ENCODE measurements at regions not wholly inside any gene's neighbourhood (a gene's known extent, or its start where the extent isn't known, plus 50 kb on each side); places are given as distances from the start of the nearest gene placed in this dataset.

DNA sequence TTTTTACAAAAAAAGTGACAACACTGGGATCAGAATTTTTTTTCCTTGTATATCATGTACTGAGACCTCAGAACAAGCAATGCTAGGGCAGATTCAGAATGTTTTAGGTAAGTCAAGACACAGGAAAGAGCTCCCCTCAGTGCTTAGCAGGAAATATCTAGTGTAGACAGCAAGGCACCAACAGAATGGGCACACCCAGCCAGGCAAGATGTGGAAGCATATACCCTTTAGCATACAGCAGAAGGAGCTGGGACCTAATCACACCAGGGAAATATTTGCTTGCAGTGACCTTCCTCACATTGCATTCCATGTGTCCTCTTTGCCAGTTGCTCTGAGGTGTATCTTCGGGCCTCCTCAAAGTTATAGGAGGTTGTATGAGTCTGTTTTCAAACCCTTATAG, 497.6 kb upstream of the LRRN3 start:
- TF ChIP-seq RARB (CRISPR knock-in tag; IDR thresholded peaks at IDR 0.05) (no peak), ZNF70 (CRISPR knock-in tag; IDR thresholded peaks at IDR 0.05) (no peak), PPARA (CRISPR knock-in tag; IDR thresholded peaks at IDR 0.05; ENCODE audit: borderline replicate concordance) (no peak)
- TF ChIP-seq, protein P1, sequence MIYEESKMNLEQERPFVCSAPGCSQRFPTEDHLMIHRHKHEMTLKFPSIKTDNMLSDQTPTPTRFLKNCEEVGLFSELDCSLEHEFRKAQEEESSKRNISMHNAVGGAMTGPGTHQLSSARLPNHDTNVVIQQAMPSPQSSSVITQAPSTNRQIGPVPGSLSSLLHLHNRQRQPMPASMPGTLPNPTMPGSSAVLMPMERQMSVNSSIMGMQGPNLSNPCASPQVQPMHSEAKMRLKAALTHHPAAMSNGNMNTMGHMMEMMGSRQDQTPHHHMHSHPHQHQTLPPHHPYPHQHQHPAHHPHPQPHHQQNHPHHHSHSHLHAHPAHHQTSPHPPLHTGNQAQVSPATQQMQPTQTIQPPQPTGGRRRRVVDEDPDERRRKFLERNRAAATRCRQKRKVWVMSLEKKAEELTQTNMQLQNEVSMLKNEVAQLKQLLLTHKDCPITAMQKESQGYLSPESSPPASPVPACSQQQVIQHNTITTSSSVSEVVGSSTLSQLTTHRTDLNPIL (CRISPR knock-in tag; IDR thresholded peaks at IDR 0.05; ENCODE audit: low read depth) = no peak

Data from SK-N-SH treated with all-trans-retinoic acid at 6 μM for 48 hours (cell line).